DND-41 (cell line): ENCODE measurements at regions not wholly inside any gene's neighbourhood (a gene's known extent, or its start where the extent isn't known, plus 50 kb on each side); places are given as distances from the start of the nearest gene placed in this dataset.
"Not testable (repeated sequence)": the region's sequence is repeated elsewhere in the genome, so short reads cannot be mapped to it uniquely, and the experiment has no call there.

Experiments
- ATAC-seq: fragments of 200-7000 bp; cut with Tn5 transposase; 3 replicates; pipeline ENCODE4 v1.9.1; 2021; ENCODE audit warnings: low read depth; ENCODE audit not compliant: insufficient read depth
- DNase-seq: peaks from one replicate; pipeline ENCODE4 v3.0.0-alpha.2; 2020
- H2AFZ ChIP-seq: 2 replicates; pipeline ENCODE4 v1.6.0; 2012; ENCODE audit warnings: low read depth, low read length
- H3K27ac ChIP-seq: 2 replicates; pipeline ENCODE4 v1.5.1; 2012; ENCODE audit warnings: low read length, inconsistent platforms
- H3K27me3 ChIP-seq: fragments of 200-600 bp; sonication (generic); 2 replicates; pipeline ENCODE4 v1.6.0; 2012; ENCODE audit warnings: low read length, mild to moderate bottlenecking, inconsistent platforms; ENCODE audit not compliant: insufficient read depth, poor library complexity
- H3K36me3 ChIP-seq: 2 replicates; pipeline ENCODE4 v1.5.1; 2012; ENCODE audit warnings: low read length, inconsistent platforms; ENCODE audit not compliant: insufficient read depth
- H3K4me1 ChIP-seq: 2 replicates; pipeline ENCODE4 v1.5.1; 2012; ENCODE audit warnings: mild to moderate bottlenecking, low read length; ENCODE audit not compliant: insufficient read depth
- H3K4me2 ChIP-seq: 2 replicates; pipeline ENCODE4 v1.6.0; 2012; ENCODE audit warnings: mild to moderate bottlenecking, moderate library complexity, low read length, inconsistent platforms; ENCODE audit not compliant: insufficient read depth
- H3K4me3 ChIP-seq, 2 experiments: fragments of 200-600 bp in 1 of 2; shearing (Covaris generic) in 1 of 2; 2 replicates each; pipeline ENCODE4 v1.5.1; 2012 to 2016; ENCODE audit warnings: inconsistent platforms in 2 of 2, low read length in 2 of 2, mild to moderate bottlenecking in 2 of 2, low read depth in 1 of 2, moderate library complexity in 1 of 2
- H3K79me2 ChIP-seq: 2 replicates; pipeline ENCODE4 v1.6.0; 2012; ENCODE audit warnings: low read length, inconsistent platforms; ENCODE audit not compliant: insufficient read depth
- H3K9ac ChIP-seq: 2 replicates; pipeline ENCODE4 v1.6.0; 2012; ENCODE audit warnings: low read depth, mild to moderate bottlenecking, inconsistent platforms, low read length, moderate library complexity
- H3K9me3 ChIP-seq: 2 replicates; pipeline ENCODE4 v1.5.1; 2012; ENCODE audit warnings: low read length, moderate library complexity, mild to moderate bottlenecking, inconsistent platforms; ENCODE audit not compliant: insufficient read depth, severe bottlenecking
- H4K20me1 ChIP-seq: 2 replicates; pipeline ENCODE4 v1.6.0; 2012; ENCODE audit warnings: low read length; ENCODE audit not compliant: insufficient read depth
- EZH2 ChIP-seq: IDR thresholded peaks from 3 replicates; pipeline ENCODE4 v1.6.1; 2012; ENCODE audit warnings: borderline replicate concordance, low read depth, mild to moderate bottlenecking, moderate library complexity, low read length, inconsistent platforms; ENCODE audit not compliant: severe bottlenecking
- TF ChIP-seq, protein P1 (sequence below): IDR thresholded peaks from 2 replicates; pipeline ENCODE4 v1.5.1; 2012; ENCODE audit warnings: borderline replicate concordance, low read length, moderate library complexity, mild to moderate bottlenecking; ENCODE audit not compliant: poor library complexity, severe bottlenecking; ENCODE audit errors: extremely low read depth

- H4K20me1 ChIP-seq, result no peaks in the 10 kb centered on the region
- ATAC-seq, result no peak
- no peak overlapping the region for H3K4me2 ChIP-seq
Observed at GRCh38 chr2:176944998-176945397, 267.6 kb upstream of the HNRNPA3 start.

GRCh38 chr2:176947754-176948153, 264.8 kb upstream of the HNRNPA3 start:
- Histone ChIP-seq H3K9me3 (no peaks in the 10 kb centered on the region), H3K36me3 (no peaks in the 10 kb centered on the region), H3K27ac (no peak overlapping the region), H3K79me2 (no peaks in the 10 kb centered on the region), H3K4me1 (no peaks in the 10 kb centered on the region), H2AFZ (no peak overlapping the region), H3K9ac (no peak overlapping the region), H3K4me3 (no peak overlapping the region), H4K20me1 (no peaks in the 10 kb centered on the region), H3K27me3 (peaks cover 3% of the 10 kb centered on the region), H3K4me2 (no peak overlapping the region)
- no peak for ATAC-seq
- no peak for TF ChIP-seq EZH2
- TF ChIP-seq, protein P1, sequence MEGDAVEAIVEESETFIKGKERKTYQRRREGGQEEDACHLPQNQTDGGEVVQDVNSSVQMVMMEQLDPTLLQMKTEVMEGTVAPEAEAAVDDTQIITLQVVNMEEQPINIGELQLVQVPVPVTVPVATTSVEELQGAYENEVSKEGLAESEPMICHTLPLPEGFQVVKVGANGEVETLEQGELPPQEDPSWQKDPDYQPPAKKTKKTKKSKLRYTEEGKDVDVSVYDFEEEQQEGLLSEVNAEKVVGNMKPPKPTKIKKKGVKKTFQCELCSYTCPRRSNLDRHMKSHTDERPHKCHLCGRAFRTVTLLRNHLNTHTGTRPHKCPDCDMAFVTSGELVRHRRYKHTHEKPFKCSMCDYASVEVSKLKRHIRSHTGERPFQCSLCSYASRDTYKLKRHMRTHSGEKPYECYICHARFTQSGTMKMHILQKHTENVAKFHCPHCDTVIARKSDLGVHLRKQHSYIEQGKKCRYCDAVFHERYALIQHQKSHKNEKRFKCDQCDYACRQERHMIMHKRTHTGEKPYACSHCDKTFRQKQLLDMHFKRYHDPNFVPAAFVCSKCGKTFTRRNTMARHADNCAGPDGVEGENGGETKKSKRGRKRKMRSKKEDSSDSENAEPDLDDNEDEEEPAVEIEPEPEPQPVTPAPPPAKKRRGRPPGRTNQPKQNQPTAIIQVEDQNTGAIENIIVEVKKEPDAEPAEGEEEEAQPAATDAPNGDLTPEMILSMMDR, result no peak
- DNase-seq, result no peak

More at GRCh38 chr2:176944998-176945397, 267.6 kb upstream of the HNRNPA3 start:
- no peaks in the 10 kb centered on the region for H3K36me3 ChIP-seq
- H3K9ac ChIP-seq, result no peak overlapping the region
- no peak for DNase-seq
- no peak overlapping the region for H3K27ac ChIP-seq
- no peaks in the 10 kb centered on the region for H3K79me2 ChIP-seq
- H3K4me1 ChIP-seq, result no peaks in the 10 kb centered on the region
- TF ChIP-seq EZH2, result no peak
- TF ChIP-seq, protein P1, result no peak
- peaks cover 7% of the 10 kb centered on the region for H3K27me3 ChIP-seq
- no peak overlapping the region for H2AFZ ChIP-seq
- H3K9me3 ChIP-seq, result no peaks in the 10 kb centered on the region
- no peak overlapping the region for H3K4me3 ChIP-seq

DNA sequence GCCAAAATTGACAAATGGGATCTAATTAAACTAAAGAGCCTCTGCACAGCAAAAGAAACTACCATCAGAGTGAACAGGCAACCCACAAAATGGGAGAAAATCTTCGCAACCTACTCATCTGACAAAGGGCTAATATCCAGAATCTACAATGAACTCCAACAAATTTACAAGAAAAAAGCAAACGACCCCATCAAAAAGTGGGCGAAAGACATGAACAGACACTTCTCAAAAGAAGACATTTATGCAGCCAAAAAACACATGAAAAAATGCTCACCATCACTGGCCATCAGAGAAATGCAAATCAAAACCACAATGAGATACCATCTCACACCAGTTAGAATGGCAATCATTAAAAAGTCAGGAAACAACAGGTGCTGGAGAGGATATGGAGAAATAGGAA, 261.4 kb upstream of the HNRNPA3 start:
- H3K9me3 ChIP-seq, H4K20me1 ChIP-seq: not testable (repeated sequence)

DNA sequence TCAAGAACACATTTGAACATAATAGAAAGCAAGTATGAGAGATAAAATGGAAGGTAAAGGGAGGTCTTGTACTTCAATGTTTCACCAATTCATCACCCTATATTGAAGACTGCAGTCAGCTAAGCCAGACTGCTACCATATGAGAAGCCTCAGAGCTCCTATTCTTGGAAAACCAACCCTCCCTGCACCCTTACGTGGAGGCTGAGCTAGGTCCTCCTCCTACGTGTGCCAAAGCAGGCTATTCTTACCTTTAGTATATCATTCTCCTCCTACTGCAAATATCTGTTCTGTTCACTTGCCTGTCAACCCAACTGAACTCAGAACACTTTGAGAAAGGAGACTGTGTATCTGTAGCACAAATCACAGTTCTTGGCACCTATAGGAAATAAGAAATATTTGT, 255.8 kb upstream of the HNRNPA3 start:
- Histone ChIP-seq H2AFZ (no peak overlapping the region), H3K79me2 (no peaks in the 10 kb centered on the region), H3K4me1 (no peaks in the 10 kb centered on the region), H3K4me3 (no peak overlapping the region), H3K9ac (no peak overlapping the region), H3K27me3 (peaks cover 25% of the 10 kb centered on the region), H3K4me2 (no peak overlapping the region), H3K9me3 (no peaks in the 10 kb centered on the region), H3K36me3 (no peaks in the 10 kb centered on the region), H3K27ac (no peak overlapping the region), H4K20me1 (no peaks in the 10 kb centered on the region)
- DNase-seq (no peak), ATAC-seq (no peak)
- TF ChIP-seq EZH2, result no peak
- TF ChIP-seq, protein P1, result no peak

More for the DNA sequence above, 261.4 kb upstream of the HNRNPA3 start:
- not testable (repeated sequence) for DNase-seq, H2AFZ ChIP-seq, H3K27ac ChIP-seq, H3K4me3 ChIP-seq, H3K79me2 ChIP-seq, H3K4me1 ChIP-seq, H3K36me3 ChIP-seq, H3K27me3 ChIP-seq, H3K4me2 ChIP-seq, ATAC-seq, H3K9ac ChIP-seq
